ENCODE measurements at regions not wholly inside any gene's neighbourhood (a gene's known extent, or its start where the extent isn't known, plus 50 kb on each side); places are given as distances from the start of the nearest gene placed in this dataset.

DNA sequence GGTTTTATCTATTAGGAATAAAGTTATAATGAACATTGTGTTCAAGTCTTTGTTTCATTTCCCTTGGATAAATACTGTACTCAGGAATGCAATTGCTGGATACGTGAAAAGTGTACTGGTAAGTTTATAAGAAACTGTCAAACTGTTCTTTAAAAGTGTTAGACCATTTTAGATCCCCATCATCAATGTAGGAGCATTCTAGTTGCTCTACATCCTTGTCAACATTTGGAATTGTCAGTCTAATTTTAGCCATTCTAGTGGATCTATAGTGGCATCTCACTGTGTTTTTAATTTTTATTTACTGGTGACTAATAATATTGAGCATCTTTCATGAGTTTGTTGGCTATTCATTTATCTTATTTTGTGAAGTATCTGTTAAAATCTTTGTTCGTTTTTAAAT lies 354.0 kb upstream of the NRP1 start:
- DNase-seq: no peak

DNA sequence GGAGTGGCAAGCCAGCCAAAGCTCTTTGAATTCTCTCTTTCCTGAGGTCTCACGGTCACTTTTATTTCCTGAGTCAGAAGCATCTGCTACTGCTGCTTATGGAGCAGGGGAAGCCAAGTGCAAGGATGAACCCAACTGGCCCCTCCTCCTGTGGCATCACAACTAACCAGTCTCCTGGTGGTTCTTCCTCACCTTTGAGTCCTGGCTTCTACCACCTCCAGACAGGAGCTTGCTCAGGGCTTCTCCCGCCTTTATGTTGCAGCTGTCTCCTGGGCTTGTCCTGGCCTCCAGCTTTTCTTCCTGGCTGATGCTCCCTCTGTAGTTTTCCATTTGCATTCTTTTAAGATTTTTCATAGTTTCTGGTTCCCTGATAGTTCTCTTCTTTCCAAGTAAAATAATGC lies 349.7 kb upstream of the NRP1 start:
- DNase-seq: no peak

DNA sequence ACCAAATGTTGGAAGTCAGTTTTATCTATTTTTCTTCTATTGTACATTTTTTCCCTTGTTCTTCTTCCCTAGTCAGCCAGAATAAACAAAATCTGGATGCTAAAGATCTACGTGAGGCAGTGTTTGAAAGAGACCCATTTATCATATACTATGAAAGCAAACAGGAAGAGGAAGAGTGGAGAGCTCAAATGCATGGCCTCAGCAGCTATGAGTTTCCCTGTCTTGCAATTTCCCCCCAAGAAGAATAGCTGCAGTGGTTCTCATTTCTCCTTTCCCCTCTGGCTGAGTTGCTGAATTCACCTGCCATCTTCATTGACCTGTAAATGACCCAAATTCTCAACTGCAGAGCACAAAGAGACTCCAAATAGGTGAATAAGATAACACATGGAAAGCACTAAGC lies 347.1 kb upstream of the NRP1 start:
- DNase-seq: no peak

DNA sequence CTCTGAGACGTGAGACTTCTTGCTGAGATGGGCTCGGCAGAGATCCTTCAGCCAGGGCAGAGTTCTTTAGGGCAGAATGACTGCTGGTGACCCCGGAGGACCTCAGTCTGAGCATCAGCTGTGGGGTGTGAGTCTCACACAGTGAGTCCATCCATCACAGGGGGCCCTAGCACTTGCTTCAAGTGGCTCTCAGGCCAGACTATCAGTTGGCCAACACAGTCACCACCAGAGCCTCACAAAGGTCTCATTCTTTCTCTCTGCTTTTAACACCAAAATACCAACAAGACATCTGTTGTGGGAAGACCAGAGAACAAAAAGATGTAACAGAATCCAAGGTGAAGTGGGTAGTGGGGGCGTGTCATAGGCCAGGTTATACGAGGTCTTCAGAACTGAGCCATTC lies 345.6 kb upstream of the NRP1 start:
- no peak for DNase-seq

DNA sequence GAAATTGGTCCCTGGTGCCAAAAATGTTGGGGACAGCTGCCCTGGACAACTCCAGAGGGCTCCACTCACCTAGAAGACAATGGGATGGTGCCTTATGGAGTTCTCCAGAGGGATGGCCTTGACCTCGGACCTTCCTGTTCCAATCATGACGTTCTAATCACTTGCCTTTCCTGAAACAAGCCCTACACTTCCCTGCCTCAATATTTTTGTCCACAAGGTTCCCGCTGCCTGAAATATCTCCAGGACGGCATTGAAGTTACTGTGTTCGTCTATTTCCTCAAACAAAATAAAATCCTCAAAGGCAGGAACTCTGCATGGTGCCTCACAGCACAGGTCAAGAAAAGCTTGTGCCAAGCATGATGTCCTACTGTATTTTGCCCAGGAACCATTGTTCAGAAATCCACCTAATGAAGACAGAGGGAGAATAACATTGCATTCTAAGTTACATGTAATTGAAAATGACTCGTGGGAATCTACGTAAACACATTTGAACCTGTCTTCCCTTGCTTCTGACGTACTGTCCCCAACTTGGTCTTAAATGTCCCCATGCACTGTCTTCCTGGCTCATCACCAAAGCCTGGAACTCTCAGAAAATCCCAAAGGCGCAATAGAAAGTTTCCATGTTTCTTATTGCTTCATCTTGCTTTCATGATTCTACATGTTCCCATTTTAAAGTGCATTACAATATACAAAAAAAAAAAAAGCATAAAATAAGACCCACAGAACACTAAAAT lies 342.3 kb upstream of the NRP1 start:
- DNase-seq: no peak

DNA sequence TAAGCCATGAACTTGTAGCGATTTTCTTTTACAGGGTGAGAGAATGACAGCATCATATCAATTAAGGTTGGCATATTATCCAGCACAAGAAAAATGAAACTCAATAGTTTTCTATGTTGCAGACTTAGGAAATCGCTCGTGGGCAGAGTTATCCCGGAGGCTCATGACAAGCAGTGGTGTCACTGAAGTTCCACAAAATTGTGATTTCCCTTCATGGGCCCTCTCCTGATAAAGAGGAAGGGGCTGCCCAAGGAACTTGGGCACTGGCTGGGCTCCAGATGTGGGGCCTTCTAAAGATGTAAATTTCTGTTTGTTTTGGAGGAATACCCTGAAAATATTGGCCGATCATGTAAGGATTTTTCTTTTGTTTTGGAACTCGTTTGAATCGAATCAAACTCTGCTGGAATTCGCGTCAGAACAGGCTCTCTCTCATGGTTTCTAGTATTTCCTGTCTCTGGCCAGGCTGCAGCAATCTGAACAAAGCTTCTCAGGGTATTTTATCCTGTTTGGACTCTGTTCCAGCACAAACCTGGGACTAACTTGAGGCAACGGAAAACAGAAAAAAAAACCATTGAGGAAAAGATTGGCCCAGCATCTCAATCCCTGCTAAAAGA lies 340.6 kb upstream of the NRP1 start:
- DNase-seq: no peak

DNA sequence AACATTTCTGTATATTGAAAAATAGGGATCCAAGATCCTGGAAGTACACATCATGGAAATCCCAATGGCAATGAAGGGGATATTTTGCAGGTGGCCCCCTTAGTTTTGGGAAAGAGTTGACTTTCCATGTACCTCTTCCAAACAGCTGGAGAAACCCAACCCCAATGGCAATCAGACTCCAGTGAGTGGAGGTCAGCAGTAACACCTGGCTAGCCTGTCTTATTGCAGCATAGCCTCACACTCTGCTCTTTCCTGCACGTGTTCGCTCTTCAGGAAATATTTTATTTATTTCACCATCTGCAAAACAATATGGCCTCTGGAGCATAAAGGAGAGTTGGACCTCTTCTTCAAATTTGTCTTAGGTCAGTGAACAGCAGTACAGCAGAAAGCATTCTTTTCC lies 340.0 kb upstream of the NRP1 start:
- no peak for DNase-seq

DNA sequence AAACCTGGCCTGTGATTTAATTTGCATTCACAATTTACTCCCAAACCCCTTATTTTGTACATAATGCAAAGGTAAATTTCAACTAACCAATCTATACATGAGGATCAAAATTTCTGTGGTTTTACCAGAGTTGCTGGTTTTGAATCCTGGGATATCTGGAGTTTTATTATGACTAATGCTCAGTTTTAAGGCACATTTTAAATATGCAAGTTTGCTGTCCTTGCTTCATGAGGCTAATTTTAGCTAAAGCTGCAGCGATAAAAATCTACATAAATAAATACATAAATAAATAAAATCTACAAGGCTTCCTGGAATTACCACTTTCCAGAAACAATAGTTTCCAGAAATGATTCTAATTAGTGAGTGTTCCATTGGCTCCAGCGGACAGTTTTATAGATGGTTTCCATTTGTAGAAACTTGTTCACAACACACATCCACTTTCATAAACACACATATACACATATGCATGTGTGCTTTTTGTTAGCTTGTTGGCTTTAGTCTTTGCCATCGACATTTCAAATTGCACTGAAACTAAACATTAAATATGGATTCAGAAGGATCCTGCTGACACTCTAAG lies 339.5 kb upstream of the NRP1 start:
- DNase-seq: no peak

DNA sequence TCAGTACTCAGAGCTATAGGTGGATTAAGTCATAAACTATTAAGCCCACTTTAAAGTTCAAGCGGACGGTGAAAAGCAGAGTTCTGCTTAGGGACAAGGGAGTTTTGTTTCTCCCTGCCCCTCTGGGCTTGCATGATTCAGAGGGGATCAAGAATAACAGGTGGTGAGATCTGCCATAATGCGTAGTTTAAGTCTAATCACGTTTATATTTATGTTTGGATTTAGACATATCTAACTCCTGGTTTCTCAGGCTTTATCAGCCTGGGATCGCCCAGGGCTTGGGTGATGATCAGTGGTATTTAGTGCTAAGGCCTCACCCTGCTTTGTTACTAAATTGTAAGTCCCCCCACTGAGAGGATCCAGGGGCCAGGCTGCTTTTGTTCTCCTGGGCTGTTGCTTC lies 335.4 kb upstream of the NRP1 start:
- no peak for DNase-seq

DNA sequence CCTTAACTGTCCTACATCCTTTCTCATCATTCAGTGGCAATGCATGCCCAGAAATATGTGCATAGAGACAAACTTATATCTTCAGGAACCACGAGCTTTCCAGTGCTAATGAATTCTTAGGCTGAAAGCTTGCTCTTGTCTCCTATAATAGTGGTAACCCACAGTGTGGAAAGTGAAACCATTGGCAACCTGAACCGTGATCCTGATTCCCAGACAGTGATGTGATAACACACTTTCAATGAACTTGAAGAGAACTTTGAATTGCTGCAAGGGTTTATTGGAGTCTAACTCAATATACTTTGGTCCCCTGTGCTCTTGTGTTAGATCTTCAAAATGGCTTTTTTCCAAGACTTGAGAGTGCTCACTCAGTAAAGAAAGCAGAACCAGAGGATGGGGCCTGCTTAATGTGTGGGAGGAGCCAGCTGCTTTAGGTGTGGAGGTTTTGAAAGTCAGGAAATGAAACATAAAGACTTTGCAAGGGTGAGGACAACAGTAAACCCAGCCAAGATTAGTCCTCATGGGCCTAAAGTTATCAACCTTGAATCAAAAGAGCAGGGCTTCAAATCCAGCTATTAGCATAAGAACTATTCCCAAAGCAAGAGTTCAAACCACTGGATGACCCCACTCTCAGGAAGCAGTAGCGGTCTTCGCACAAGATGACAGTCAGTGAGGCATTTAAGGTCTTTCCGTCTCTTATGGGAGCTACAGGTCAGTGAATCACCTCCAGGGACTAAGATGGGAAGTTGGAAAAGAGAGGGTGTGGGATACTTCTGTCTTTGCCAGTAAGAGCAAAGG lies 332.4 kb upstream of the NRP1 start:
- peak; percentile 16 for DNase-seq

DNA sequence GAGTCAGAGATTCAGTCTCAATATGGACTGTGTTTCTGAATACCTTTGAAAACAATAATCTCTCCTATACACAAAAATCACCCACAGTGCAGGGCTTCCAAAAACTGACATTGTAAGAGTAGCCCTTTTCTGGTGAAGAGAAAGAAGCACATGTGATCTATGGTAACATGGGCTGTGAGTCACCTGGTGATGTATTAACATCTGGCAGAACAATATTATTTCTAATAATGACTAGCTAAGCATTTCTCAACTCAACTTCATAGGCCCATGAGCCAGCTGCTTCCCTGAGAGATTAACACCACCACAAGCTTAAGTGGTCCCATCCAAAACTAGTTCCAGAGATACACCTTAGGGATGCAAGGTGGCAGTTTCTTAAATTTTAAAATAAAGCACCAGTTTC lies 331.0 kb upstream of the NRP1 start:
- no peak for DNase-seq

DNA sequence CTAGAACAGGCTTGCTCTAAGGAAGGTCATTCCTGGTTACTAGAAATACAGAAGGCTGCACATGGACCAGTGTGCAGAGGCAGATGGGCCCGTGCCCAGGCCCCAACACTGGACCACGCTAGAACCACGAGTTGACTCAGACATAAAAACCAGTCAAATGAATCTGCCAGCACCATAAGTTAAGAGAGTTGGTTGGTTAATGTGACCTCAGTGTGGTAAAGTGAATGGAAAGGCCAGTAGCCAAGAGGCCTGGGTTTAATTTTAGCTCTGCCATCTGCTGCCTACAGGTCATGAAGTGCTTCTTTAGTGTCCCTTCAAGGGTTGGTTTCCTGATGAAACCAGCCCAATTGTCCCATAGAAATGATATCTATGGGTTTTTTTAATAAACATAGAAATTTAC lies 329.6 kb upstream of the NRP1 start:
- no peak for DNase-seq

DNA sequence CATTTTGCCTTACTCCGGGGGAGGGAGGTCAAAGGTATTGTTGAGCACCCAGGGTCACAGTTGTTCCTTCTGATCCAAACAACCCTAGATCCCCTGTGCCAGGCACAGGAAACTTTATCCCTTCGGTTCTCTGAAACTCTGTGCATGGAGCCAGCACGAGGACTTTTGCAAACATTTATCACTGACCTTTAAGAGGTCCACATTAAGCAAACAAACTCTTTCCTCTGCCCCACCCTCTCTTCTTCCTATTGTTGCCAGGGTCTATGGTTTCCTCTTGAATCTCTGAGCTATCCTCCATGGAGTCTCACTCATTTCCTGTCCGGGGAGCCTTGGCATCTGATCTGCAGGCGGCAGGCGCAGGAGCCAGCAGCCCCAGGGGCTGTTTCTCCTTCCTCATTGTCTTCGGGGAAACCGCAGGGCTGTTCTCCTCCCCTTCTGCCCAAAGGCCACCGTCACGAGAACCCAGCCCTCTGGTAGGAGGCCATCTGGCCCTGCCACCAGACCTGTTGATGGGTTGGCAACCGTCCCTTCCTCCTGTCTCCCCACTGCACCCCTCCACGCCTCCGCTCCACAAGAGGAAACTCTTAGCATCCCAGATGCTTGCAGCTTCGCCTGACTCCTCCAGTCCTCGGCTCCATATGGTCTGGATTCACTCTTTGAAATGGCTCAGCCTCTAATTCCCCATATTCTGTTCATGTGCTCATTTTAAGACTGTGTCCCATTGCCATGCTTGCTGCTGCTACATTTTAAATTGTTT lies 327.3 kb upstream of the NRP1 start:
- peak; percentile 83 for DNase-seq

DNA sequence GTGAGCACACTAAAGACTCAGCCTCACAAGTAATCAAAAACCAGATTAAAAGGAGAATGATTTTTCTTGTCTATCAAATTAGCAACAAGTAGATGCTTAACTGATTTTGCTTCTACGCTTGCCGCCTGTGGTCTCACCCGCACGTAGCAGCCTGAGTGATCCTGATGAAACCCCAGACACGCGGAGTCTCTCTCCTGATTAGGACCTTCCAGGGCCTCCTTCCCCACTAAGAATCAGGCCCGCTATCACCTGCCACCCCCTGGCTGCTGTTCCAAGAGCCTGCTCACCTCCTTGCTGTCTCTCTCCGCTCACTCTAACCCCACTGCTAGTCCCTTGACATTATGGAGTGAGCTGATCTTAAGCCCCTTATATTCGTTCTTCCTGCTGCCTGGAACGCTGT lies 325.9 kb upstream of the NRP1 start:
- no peak for DNase-seq

DNA sequence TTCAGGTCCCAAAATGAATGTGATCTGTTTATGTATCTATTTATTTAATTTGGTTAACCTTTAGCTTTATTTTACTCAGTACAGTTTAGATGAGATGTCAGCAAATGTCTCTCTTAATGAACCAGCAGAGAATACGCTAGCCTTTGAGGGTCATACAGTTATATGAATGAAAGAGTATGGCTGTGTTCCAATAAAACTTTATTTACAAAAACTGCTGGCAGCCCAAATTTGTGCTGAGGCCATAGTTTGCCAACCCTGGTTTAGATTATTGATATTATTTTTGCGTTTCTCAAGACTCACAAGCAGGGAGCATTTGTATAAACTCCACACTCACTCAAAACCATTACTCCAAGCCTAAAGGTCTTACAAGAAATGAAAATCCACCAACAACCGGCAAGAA lies 323.4 kb upstream of the NRP1 start:
- no peak for DNase-seq

DNA sequence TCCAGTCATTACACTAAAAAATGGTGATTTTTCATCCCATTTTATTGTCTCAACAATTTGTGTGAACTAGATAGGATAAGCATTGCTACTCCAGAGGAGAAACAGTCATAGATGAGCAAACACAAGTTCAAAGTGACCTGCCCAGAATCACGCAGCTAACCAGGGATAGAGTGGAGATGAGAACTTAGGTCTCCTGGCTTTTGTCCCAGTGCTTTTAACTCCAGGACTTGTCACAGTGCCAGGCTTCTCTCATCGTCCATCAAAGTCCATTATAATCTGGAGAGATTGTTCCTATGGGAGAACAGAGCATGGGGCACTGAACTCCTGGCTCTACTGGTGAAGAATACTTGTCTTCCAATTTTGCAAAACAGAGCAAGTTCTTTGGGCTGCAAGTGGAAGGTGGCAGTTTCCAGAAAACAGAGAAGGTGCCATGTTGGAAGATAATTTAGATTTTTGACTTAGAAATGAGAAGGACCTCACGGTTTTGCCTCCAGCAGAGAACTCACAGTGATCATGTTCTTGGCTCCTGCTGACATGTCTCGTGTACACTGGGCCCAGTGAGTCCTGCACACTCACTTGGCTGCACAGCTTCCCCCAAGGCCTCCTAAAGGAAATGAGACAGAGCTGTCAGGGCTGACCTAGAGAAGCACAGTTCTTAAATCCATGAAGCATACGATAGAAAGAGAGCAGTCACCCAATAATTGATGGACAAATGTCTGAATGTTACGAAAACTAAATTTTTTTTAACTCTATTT lies 322.9 kb upstream of the NRP1 start:
- DNase-seq: no peak

DNA sequence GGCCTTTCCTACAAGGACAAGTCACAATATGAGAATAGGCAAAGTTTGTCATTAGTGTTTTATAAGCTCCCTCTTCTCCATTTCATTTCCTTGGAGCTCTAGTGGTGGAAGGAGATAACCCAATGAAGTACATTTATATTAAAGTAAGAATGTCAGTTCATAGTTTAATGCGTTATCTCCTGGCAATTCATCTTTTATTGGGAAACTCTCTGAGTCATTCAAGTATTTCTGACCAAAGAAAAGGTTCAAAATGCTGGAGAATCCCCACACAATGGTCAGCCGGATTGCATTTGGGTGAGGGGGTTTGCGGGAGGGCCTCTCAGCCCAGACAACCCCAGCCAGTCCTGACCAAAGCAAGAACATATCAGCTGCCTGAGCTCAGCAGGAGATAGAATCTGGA lies 321.5 kb upstream of the NRP1 start:
- DNase-seq: no peak

DNA sequence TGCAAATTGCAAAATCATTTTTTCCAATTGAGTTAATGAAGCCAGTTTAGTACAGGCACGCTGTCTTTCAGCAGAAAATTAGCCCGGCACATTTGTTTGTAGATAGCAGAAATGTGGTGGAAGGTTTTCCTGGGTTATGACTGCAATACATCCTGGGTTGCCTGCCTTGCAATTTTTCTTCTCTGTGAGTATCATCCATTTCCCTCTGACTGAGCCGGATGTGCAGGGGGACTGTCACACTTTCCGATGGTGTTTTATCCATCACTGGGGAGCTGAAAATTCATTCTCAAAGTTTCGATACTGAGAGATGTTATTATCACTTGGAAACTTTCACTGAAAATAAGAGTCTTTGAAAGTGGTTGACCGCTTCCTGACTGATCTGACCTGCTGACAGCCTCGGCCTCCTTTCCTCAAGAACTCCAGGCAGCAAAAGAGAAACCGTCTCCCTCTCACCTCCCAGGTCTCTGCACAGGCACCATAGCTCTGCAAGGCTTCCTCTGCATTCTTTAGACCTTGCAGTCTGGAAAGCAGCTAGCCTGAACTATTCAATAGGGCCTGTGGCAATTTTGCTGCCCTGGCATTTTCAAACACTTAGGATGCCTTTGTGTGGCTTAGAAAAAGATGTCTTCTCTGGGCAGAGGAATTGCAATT lies 320.8 kb upstream of the NRP1 start:
- DNase-seq: no peak

DNA sequence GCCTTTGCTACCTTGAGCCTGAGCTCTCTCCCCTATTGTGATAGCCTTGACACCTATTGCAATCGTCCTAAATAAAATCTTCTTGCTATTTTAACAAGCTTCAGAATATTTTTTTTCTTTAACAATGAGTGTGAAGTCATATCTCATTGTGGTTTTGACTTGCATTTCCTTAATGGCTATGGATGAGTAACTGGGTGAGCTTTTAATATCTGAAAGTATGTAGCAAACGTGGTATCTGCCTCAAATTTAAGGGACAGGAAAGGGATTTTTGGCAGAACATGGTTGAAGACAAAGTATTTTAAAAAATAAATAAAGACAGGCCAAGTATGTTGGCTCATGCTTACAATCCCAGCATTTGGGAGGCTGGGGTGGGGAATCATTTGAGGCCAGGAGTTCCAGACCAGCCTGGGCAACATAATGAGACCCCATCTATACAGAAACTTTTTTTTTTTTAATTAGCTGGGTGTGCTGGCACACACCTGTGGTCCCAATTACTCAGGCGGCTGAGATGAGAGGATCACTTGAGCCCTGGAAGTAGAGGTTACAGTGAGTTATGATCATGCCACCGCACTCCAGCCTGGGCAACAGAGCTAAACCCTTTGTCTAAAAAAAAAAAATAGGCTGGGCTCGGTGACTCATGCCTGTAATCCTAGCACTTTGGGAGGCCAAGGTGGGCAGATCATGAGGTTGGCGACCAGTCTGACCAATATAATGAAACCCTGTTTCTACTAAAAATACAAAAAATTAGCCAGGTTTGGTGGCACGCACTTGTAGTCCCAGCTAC lies 319.3 kb upstream of the NRP1 start:
- DNase-seq: peak; percentile 5

DNA sequence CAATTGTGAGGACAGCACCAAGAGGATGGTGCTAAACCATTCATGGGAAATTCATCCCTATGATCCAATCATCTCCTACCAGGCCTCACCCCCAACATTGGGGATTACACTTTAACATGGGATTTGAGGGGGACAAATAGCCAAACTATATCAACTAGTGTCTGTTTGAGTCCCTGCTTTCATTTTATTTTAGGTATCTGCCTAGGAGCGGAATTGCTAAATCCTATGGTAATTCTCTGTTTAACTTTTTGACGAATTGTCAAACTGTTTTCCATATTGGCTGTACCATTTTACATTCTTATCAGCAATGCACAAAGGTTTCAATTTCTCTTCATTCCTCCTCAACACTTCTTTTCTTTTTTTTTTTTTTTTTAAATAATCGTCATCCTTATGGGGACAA lies 318.4 kb upstream of the NRP1 start:
- DNase-seq: no peak

DNA sequence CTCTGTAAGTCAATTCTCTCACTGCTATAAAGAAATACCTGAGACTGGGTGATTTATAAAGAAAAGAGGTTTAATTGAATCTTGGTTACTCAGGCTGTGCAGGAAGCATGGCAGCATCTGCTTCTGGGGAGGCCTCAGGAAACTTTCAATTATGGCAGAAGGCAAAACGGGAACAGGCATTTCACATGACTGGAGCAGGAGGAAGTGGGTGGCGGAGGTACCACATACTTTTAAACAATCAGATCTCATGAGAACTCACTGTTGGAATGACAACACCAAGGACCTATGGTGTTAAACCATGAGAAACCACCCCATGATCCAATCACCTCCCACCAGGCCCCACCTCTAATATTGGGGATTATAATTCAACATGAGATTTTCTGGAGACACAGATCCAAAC lies 315.7 kb upstream of the NRP1 start:
- DNase-seq: peak; percentile 1

Data from hematopoietic multipotent progenitor cell treated with erythropoietin and hydrocortisone succinate and interleukin-3 and kit ligand, for 4 days (in vitro differentiated cells).